Pancreas (tissue), 10 donors: ENCODE measurements at regions not wholly inside any gene's neighbourhood (a gene's known extent, or its start where the extent isn't known, plus 50 kb on each side); places are given as distances from the start of the nearest gene placed in this dataset.

Experiments
- ATAC-seq, 4 donors: fragments of 200-7000 bp; cut with Tn5 transposase; one replicate each; pipeline versions ENCODE4 v1.8.0 to v1.9.1; 2020; ENCODE audit warnings: mild to moderate bottlenecking in 4 of 4, moderate library complexity in 4 of 4
- DNase-seq, 6 donors: peaks; one replicate each; pipeline ENCODE4 v3.0.0-alpha.2; 2020
- FAIRE-seq: peaks from 2 replicates; lab custom pipeline; 2012; peaks lifted over from hg19 to GRCh38; lab: Jason Lieb, UNC
- H3K27ac ChIP-seq, 4 donors: fragments of 200-600 bp; sonication (generic); 1 replicate in 3 of 4; 2 replicates in 1 of 4; pipeline versions ENCODE4 v1.5.0 to v1.8.0; 2020
- H3K27me3 ChIP-seq, 4 donors: fragments of 200-600 bp; one replicate each; pipeline ENCODE4 v1.8.0; 2021
- H3K36me3 ChIP-seq, 3 donors: fragments of 200-600 bp; sonication (generic) in 1 of 3; one replicate each; pipeline versions ENCODE4 v1.5.0 to v1.8.0; 2020 to 2021
- H3K4me1 ChIP-seq, 3 donors: fragments of 200-600 bp; one replicate each; pipeline ENCODE4 v1.8.0; 2021
- H3K4me3 ChIP-seq, 4 donors: fragments of 200-600 bp; sonication (generic) in 2 of 4; one replicate each; pipeline versions ENCODE4 v1.5.0 to v1.8.0; 2020 to 2021
- H3K9me3 ChIP-seq, 4 donors: fragments of 200-600 bp; one replicate each; pipeline ENCODE4 v1.8.0; 2021
- CTCF ChIP-seq, 4 donors: fragments of 200-600 bp; sonication (generic) in 3 of 4; IDR thresholded peaks; one replicate each; pipeline versions ENCODE4 v1.5.0 to v1.8.0; 2021; ENCODE audit warnings: antibody characterized with exemption in 4 of 4
- WGBS, 2 donors: extraction: QIAGEN DNeasy Blood & Tissue Kit; methylation state at CpG; one replicate each; pipeline ENCODE4 v1.1.7; 2013; 5-methylcytosine and 5-hydroxymethylcytosine counted together
- intact Hi-C, 3 donors: fragments of 100-400 bp; cut with DNase I; formaldehyde crosslinking; loops; one replicate each; pipeline versions ENCODE4 v1.11.1 to v1.14.2; 2022
- donor health status: healthy with polysubstance abuse.
- donor health status: DM: no; HTN: no; CAD: no; lungs with moderate emphysema.
- donor health status: DM: no; HTN: no; CAD: no.
- donor health status: control.
- donor health status: control.
- donor health status: Bipolar disorder and iron deficiency.
- donor health status: DM: yes; HTN: yes; CAD: no.
- donor health status: DM: no; HTN: no; CAD: no.
- donor health status: DM: no; HTN: no; CAD: no.
- donor health status: DM: yes; HTN: yes; CAD: no.

GRCh38 chr6:127051571-127052260, 66.8 kb upstream of the RSPO3 start:
- FAIRE-seq (no peak), ATAC-seq (no peak), DNase-seq (no peak)
- Histone ChIP-seq H3K27ac (no peak overlapping the region), H3K4me1 (no peaks in the 10 kb centered on the region), H3K27me3 (no peaks in the 10 kb centered on the region), H3K9me3 (no peaks in the 10 kb centered on the region), H3K36me3 (no peaks in the 10 kb centered on the region), H3K4me3 (no peak overlapping the region)
- no peak for TF ChIP-seq CTCF (IDR thresholded peaks at IDR 0.05)
- intact Hi-C loops, result no loop called here

DNA sequence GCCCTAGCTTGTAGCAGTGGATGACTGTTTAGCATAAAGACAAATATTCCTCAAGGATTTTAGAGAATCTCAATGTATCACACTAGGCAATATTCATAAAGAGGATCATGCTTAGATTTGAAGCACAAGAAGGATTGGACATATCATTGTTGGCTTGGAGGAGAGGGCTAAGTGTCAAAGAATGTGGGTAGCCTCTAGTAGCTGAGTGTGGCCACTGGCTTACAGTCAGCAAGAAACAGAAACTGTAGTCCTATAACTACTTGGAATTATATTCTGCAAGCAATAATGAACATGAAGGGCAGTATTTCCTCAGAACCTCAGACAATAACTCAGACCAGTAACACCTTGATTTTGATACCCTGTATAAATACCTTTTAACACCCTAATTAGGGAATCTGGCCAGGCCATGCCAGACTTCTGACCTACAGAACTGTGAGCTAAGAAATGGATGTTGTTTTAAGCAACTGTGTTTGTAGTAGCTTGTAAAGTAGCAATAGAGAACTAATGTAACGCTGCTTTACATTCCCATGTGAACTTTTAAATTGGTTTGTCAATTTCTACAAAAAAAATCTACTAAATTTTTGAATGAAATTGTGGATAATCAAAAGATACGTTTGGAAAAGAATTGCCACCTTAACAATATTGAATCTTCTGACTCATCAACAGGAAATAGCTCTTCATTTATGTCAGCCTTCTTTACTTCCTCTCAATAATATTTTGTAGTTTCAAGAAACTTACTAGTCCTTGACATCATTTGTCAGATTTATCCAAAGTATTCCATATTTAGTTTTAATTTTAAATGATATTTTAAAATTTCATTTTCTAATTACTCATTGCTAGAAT, 65.2 kb upstream of the RSPO3 start:
- H3K4me3 ChIP-seq, result no peak overlapping the region
- no peaks in the 10 kb centered on the region for H3K4me1 ChIP-seq
- DNase-seq (no peak), ATAC-seq (no peak), FAIRE-seq (no peak)
- no peak overlapping the region for H3K27ac ChIP-seq
- intact Hi-C loops, result no loop called here
- H3K36me3 ChIP-seq, result no peaks in the 10 kb centered on the region
- TF ChIP-seq CTCF (IDR thresholded peaks at IDR 0.05), result no peak
- no peaks in the 10 kb centered on the region for H3K9me3 ChIP-seq
- H3K27me3 ChIP-seq, result no peaks in the 10 kb centered on the region
- 37 to 40% methylated on average over 2 of the region's 2 CpGs for WGBS, 2 donors

- WGBS, 2 donors, result 24 to 34% methylated on average over 1 of the region's 1 CpG
- DNase-seq (no peak), FAIRE-seq (no peak), ATAC-seq (no peak)
- H3K36me3 ChIP-seq, result no peaks in the 10 kb centered on the region
- no peak overlapping the region for H3K27ac ChIP-seq
- H3K4me1 ChIP-seq, result no peaks in the 10 kb centered on the region
- no peaks in the 10 kb centered on the region for H3K9me3 ChIP-seq
- no peaks in the 10 kb centered on the region for H3K27me3 ChIP-seq
- no peak for TF ChIP-seq CTCF (IDR thresholded peaks at IDR 0.05)
- intact Hi-C loops, result no loop called here
- no peak overlapping the region for H3K4me3 ChIP-seq
These were observed 64.6 kb upstream of the RSPO3 start for GRCh38 chr6:127053875-127054235.

GRCh38 chr6:127058027-127058426, 60.4 kb upstream of the RSPO3 start:
- Histone ChIP-seq H3K9me3 (no peaks in the 10 kb centered on the region), H3K36me3 (no peaks in the 10 kb centered on the region), H3K4me1 (no peaks in the 10 kb centered on the region), H3K27me3 (no peaks in the 10 kb centered on the region), H3K4me3 (no peak overlapping the region), H3K27ac (no peak overlapping the region)
- DNase-seq, result no peak
- TF ChIP-seq CTCF (IDR thresholded peaks at IDR 0.05), result no peak
- intact Hi-C loops, result no loop called here
- ATAC-seq, result no peak
- no peak for FAIRE-seq
- WGBS, 2 donors, result 94 to 98% methylated on average over 2 of the region's 2 CpGs

GRCh38 chr6:127058936-127059335, 59.5 kb upstream of the RSPO3 start:
- Histone ChIP-seq H3K27ac (no peak overlapping the region), H3K9me3 (no peaks in the 10 kb centered on the region), H3K4me1 (no peaks in the 10 kb centered on the region), H3K27me3 (no peaks in the 10 kb centered on the region), H3K4me3 (no peak overlapping the region), H3K36me3 (no peaks in the 10 kb centered on the region)
- FAIRE-seq, result no peak
- intact Hi-C loops, result no loop called here
- no peak for ATAC-seq
- no peak for DNase-seq
- TF ChIP-seq CTCF (IDR thresholded peaks at IDR 0.05), result no peak
- WGBS, 2 donors, result 74 to 85% methylated on average over 2 of the region's 2 CpGs
